SK-N-SH (cell line): ENCODE measurements at regions not wholly inside any gene's neighbourhood (a gene's known extent, or its start where the extent isn't known, plus 50 kb on each side); places are given as distances from the start of the nearest gene placed in this dataset.

Experiments used
- CTCF ChIA-PET: fragments of 300-600, 350-600 bp; formaldehyde crosslinking; extraction: SDS; loops from one replicate; lab custom pipeline; 2021; lab: Yijun Ruan, JAX
- POLR2A ChIA-PET: fragments of 350-600 bp; sonication (Branson Sonifier 250); formaldehyde crosslinking; extraction: SDS; loops from one replicate; lab custom pipeline; 2020; ENCODE audit warnings: antibody characterized with exemption, inconsistent platforms; lab: Yijun Ruan, JAX
- DNase-seq: peaks from one replicate; pipeline ENCODE4 v3.0.0; 2012
- H2AFZ ChIP-seq: fragments of 200-600 bp; sonication (generic); 2 replicates; pipeline ENCODE4 v1.8.1; 2016; ENCODE audit warnings: antibody characterized with exemption, mild to moderate bottlenecking, low read depth
- H3F3A ChIP-seq: fragments of 200-600 bp; sonication (generic); replicated peaks from 2 replicates; pipeline ENCODE3; 2016; ENCODE audit warnings: antibody characterized with exemption, mild to moderate bottlenecking; ENCODE audit not compliant: insufficient read depth
- H3K27ac ChIP-seq, 2 experiments: fragments of 200-500 bp in 1 of 2; fragments of 200-600 bp in 1 of 2; sonication (Bioruptor generic) in 1 of 2; sonication (generic), shearing (Covaris generic) in 1 of 2; 2 replicates each; pipeline versions ENCODE4 v1.5.1 to v1.6.1; 2014 to 2016; ENCODE audit warnings: low read depth in 2 of 2, inconsistent platforms in 1 of 2, low read length in 1 of 2, mild to moderate bottlenecking in 1 of 2, mixed read lengths in 1 of 2
- H3K27me3 ChIP-seq: fragments of 200-600 bp; sonication (generic), shearing (Covaris generic); 2 replicates; pipeline ENCODE4 v1.6.1; 2016; ENCODE audit warnings: mixed run types; ENCODE audit not compliant: insufficient read depth
- H3K36me3 ChIP-seq, 2 experiments: fragments of 200-500 bp in 1 of 2; fragments of 200-600 bp in 1 of 2; sonication (Bioruptor generic) in 1 of 2; sonication (generic) in 1 of 2; replicated peaks in 1 of 2; 2 replicates each; pipeline versions ENCODE3 to v1.5.1; 2014 to 2016; ENCODE audit warnings: low read length in 1 of 2, mild to moderate bottlenecking in 1 of 2; ENCODE audit not compliant: insufficient read depth in 2 of 2, control insufficient read depth in 1 of 2
- H3K4me1 ChIP-seq, 2 experiments: fragments of 200-500 bp in 1 of 2; fragments of 200-600 bp in 1 of 2; sonication (Bioruptor generic) in 1 of 2; sonication (generic), shearing (Covaris generic) in 1 of 2; 2 replicates each; pipeline versions ENCODE4 v1.5.1 to v1.6.1; 2014 to 2016; ENCODE audit warnings: low read depth in 1 of 2, low read length in 1 of 2, mixed run types in 1 of 2; ENCODE audit not compliant: insufficient read depth in 2 of 2, control insufficient read depth in 1 of 2
- H3K4me2 ChIP-seq: fragments of 200-600 bp; sonication (generic), shearing (Covaris generic); 2 replicates; pipeline ENCODE4 v1.6.1; 2017; ENCODE audit warnings: mixed run types
- H3K4me3 ChIP-seq, 2 experiments: fragments of 200-500 bp in 1 of 2; fragments of 200-600 bp in 1 of 2; sonication (Bioruptor generic) in 1 of 2; sonication (generic), shearing (Covaris generic) in 1 of 2; 2 replicates each; pipeline versions ENCODE4 v1.5.1 to v1.8.1; 2014 to 2016; ENCODE audit warnings: low read depth in 2 of 2, inconsistent platforms in 1 of 2, low read length in 1 of 2, mild to moderate bottlenecking in 1 of 2, mixed read lengths in 1 of 2, moderate library complexity in 1 of 2
- H3K79me2 ChIP-seq: fragments of 200-600 bp; sonication (generic); 2 replicates; pipeline ENCODE4 v1.8.1; 2017; ENCODE audit warnings: mild to moderate bottlenecking; ENCODE audit not compliant: insufficient read depth
- H3K9ac ChIP-seq: fragments of 200-600 bp; sonication (generic); 2 replicates; pipeline ENCODE4 v1.6.1; 2017; ENCODE audit warnings: mixed run types
- H3K9me2 ChIP-seq: fragments of 200-600 bp; sonication (generic); 2 replicates; pipeline ENCODE4 v1.6.1; 2017; ENCODE audit warnings: mixed run types
- H3K9me3 ChIP-seq: fragments of 200-600 bp; sonication (generic); 2 replicates; pipeline ENCODE4 v1.6.1; 2017; ENCODE audit warnings: mixed run types, mild to moderate bottlenecking, moderate library complexity
- H4K20me1 ChIP-seq: fragments of 200-600 bp; sonication (generic); 2 replicates; pipeline ENCODE4 v1.6.1; 2017; ENCODE audit warnings: mild to moderate bottlenecking, mixed run types; ENCODE audit not compliant: insufficient read depth
- CHD2 ChIP-seq: fragments of 150-350 bp; IDR thresholded peaks from 2 replicates; pipeline ENCODE4 v1.6.1; 2018; ENCODE audit warnings: low read length; ENCODE audit not compliant: partially characterized antibody
- EP300 ChIP-seq, 2 experiments: IDR thresholded peaks; 2 replicates each; pipeline versions ENCODE4 v1.4.0 to v1.6.1; 2012; ENCODE audit warnings: borderline replicate concordance in 1 of 2, low read depth in 1 of 2, low read length in 1 of 2
- FOXJ3 ChIP-seq: sonication (generic); formaldehyde crosslinking; IDR thresholded peaks from 2 replicates; pipeline ENCODE4 v1.5.1; 2020; ENCODE audit warnings: mild to moderate bottlenecking, missing genetic modification reagents
- FOXM1 ChIP-seq: IDR thresholded peaks from 2 replicates; pipeline ENCODE4 v1.4.0; 2012; ENCODE audit warnings: low read depth, mild to moderate bottlenecking
- GABPA ChIP-seq: IDR thresholded peaks from 2 replicates; pipeline ENCODE4 v1.4.0; 2012; ENCODE audit warnings: low read depth, mild to moderate bottlenecking
- JUND ChIP-seq: IDR thresholded peaks from 2 replicates; pipeline ENCODE4 v1.4.0; 2012
- MXI1 ChIP-seq: IDR thresholded peaks from 2 replicates; pipeline ENCODE4 v1.6.1; 2012; ENCODE audit warnings: mild to moderate bottlenecking, low read depth, low read length, improper control_type of control experiment
- NFIC ChIP-seq: IDR thresholded peaks from 2 replicates; pipeline ENCODE4 v1.4.0; 2012; ENCODE audit warnings: borderline replicate concordance
- NRF1 ChIP-seq: IDR thresholded peaks from 2 replicates; pipeline ENCODE4 v1.6.1; 2012; ENCODE audit warnings: low read depth, mild to moderate bottlenecking, low read length
- PBX3 ChIP-seq: IDR thresholded peaks from 2 replicates; pipeline ENCODE4; 2012
- POLR2AphosphoS5 ChIP-seq: IDR thresholded peaks from 2 replicates; pipeline ENCODE4 v1.6.1; 2012; ENCODE audit warnings: low read depth, low read length
- RAD21 ChIP-seq: IDR thresholded peaks from 2 replicates; pipeline ENCODE4 v1.6.1; 2012; ENCODE audit warnings: mild to moderate bottlenecking, low read length
- RCOR1 ChIP-seq: fragments of 150-350 bp; IDR thresholded peaks from 2 replicates; pipeline ENCODE4 v1.6.1; 2017; ENCODE audit warnings: antibody characterized with exemption, low read length
- REST ChIP-seq: IDR thresholded peaks from 2 replicates; pipeline ENCODE4 v1.6.1; 2012; ENCODE audit warnings: mild to moderate bottlenecking, low read depth, low read length, moderate library complexity
- RXRA ChIP-seq: IDR thresholded peaks from 2 replicates; pipeline ENCODE4 v1.4.0; 2012; ENCODE audit warnings: low read depth, mild to moderate bottlenecking, borderline replicate concordance
- SIN3A ChIP-seq: IDR thresholded peaks from 2 replicates; pipeline ENCODE4 v1.6.1; 2012; ENCODE audit warnings: low read depth, mild to moderate bottlenecking, low read length, moderate library complexity, borderline replicate concordance
- TCF12 ChIP-seq: IDR thresholded peaks from 2 replicates; pipeline ENCODE4 v1.4.0; 2012
- USF1 ChIP-seq: IDR thresholded peaks from 2 replicates; pipeline ENCODE4 v1.4.0; 2012; ENCODE audit warnings: low read depth, borderline replicate concordance
- USF2 ChIP-seq: fragments of 150-350 bp; IDR thresholded peaks from 2 replicates; pipeline ENCODE4 v1.6.1; 2017; ENCODE audit warnings: antibody characterized with exemption, low read length, low read depth, borderline replicate concordance
- ZBTB33 ChIP-seq: IDR thresholded peaks from 2 replicates; pipeline ENCODE4 v1.4.0; 2012; ENCODE audit warnings: low read depth, borderline replicate concordance
- WGBS: methylation state at CpG from one replicate; pipeline ENCODE4 v1.1.6; 2017; ENCODE audit warnings: low lambda C conversion rate; 5-methylcytosine and 5-hydroxymethylcytosine counted together

GRCh38 chr13:86760620-86761019 is 910.6 kb upstream of the SLITRK5 start:
- H3K9me2 ChIP-seq, result no peaks in the 10 kb centered on the region
- no peak for DNase-seq
- ChIA-PET POLR2A (no interaction called here), CTCF (interaction anchor here (0.9 kb wide), 1 partner anchor 25 kb away, joined by 3 read pairs; no protein-coding TSS in a partner anchor)
- H3K27ac ChIP-seq, result no peak overlapping the region
- WGBS, result 26% methylated on average over 5 of the region's 5 CpGs
- no peaks in the 10 kb centered on the region for H4K20me1 ChIP-seq
- no peak overlapping the region for H3K9ac ChIP-seq
- H3K27me3 ChIP-seq, result no peaks in the 10 kb centered on the region; the same call in 1 of the 2 replicates
- TF ChIP-seq NFIC (no peak), USF1 (no peak), FOXM1 (no peak), POLR2AphosphoS5 (no peak), RXRA (no peak), NRF1 (no peak), RCOR1 (no peak), PBX3 (no peak), FOXJ3 (CRISPR knock-in tag) (no peak), JUND (no peak), REST (no peak), RAD21 (no peak), MXI1 (no peak), TCF12 (no peak), GABPA (no peak), USF2 (no peak), ZBTB33 (no peak), SIN3A (no peak), EP300 (IDR thresholded peaks at IDR 0.05; ENCODE audit: borderline replicate concordance in 1 of 2, low read depth in 1 of 2, low read length in 1 of 2) (no peak), CHD2 (no peak)
- no peaks in the 10 kb centered on the region for H3K4me1 ChIP-seq
- H3K79me2 ChIP-seq, result no peaks in the 10 kb centered on the region
- H3F3A ChIP-seq, result no peaks in the 10 kb centered on the region
- no peak overlapping the region for H2AFZ ChIP-seq
- H3K9me3 ChIP-seq, result no peaks in the 10 kb centered on the region
- H3K4me2 ChIP-seq, result no peak overlapping the region
- no peaks in the 10 kb centered on the region for H3K36me3 ChIP-seq
- H3K4me3 ChIP-seq, result no peak overlapping the region
